OCI-LY7 (cell line): ENCODE measurements at regions not wholly inside any gene's neighbourhood (a gene's known extent, or its start where the extent isn't known, plus 50 kb on each side); places are given as distances from the start of the nearest gene placed in this dataset.
"Not testable (repeated sequence)": the region's sequence is repeated elsewhere in the genome, so short reads cannot be mapped to it uniquely, and the experiment has no call there.

Experiments used
- BruUV-seq: library from RNA; stranded (reverse); fragments of 400-500 nt; replicated peaks from 2 replicates; lab custom pipeline; 2021; lab: Mats Ljungman, UMichigan
- CTCF ChIA-PET: fragments of 300-600 bp; sonication (Branson Sonifier 250); formaldehyde crosslinking; loops from one replicate; lab custom pipeline; 2022; ENCODE audit warnings: antibody characterized with exemption; ENCODE audit not compliant: unreplicated experiment; lab: Charles Lee
- POLR2A ChIA-PET: fragments of 300-600 bp; sonication (Branson Sonifier 250); formaldehyde crosslinking; loops from one replicate; lab custom pipeline; 2022; ENCODE audit warnings: antibody characterized with exemption; lab: Charles Lee
- DNase-seq: peaks from one replicate; pipeline ENCODE4 v3.0.0-alpha.2; 2015; ENCODE audit warnings: low spot score
- H2AFZ ChIP-seq: fragments of 200-600 bp; sonication (generic), shearing (Covaris generic); 2 replicates; pipeline ENCODE4 v1.6.1; 2014; ENCODE audit warnings: mild to moderate bottlenecking, antibody characterized with exemption, low read length, moderate library complexity
- H3K27ac ChIP-seq: fragments of 200-600 bp; sonication (generic); 2 replicates; pipeline ENCODE4 v1.5.1; 2014; ENCODE audit warnings: mixed run types, low read depth, mild to moderate bottlenecking, moderate library complexity, low read length, inconsistent platforms; ENCODE audit not compliant: poor library complexity, severe bottlenecking
- H3K36me3 ChIP-seq: fragments of 200-600 bp; sonication (generic); 2 replicates; pipeline ENCODE4 v1.6.1; 2014; ENCODE audit warnings: mild to moderate bottlenecking, antibody characterized with exemption, low read length, moderate library complexity, mixed read lengths; ENCODE audit not compliant: insufficient read depth
- H3K4me1 ChIP-seq: fragments of 200-600 bp; sonication (generic); 2 replicates; pipeline ENCODE4 v1.5.1; 2014; ENCODE audit warnings: mild to moderate bottlenecking, low read length; ENCODE audit not compliant: insufficient read depth, poor library complexity, severe bottlenecking
- H3K4me2 ChIP-seq: fragments of 200-600 bp; sonication (generic); 2 replicates; pipeline ENCODE4 v1.6.1; 2014; ENCODE audit warnings: mild to moderate bottlenecking, low read length
- H3K4me3 ChIP-seq: fragments of 200-600 bp; sonication (generic); 2 replicates; pipeline ENCODE4 v1.5.1; 2014; ENCODE audit warnings: mild to moderate bottlenecking, low read depth, low read length; ENCODE audit not compliant: poor library complexity, severe bottlenecking
- H3K79me2 ChIP-seq: fragments of 200-600 bp; sonication (generic); 2 replicates; pipeline ENCODE4 v1.6.1; 2016; ENCODE audit warnings: low read depth, mild to moderate bottlenecking, low read length, moderate library complexity, mixed read lengths; ENCODE audit not compliant: insufficient read depth
- H3K9me2 ChIP-seq: fragments of 200-600 bp; sonication (generic); 2 replicates; pipeline ENCODE4 v1.6.1; 2016; ENCODE audit warnings: mild to moderate bottlenecking, low read length, mixed read lengths; ENCODE audit not compliant: insufficient read depth
- H3K9me3 ChIP-seq: fragments of 200-600 bp; sonication (generic); 2 replicates; pipeline ENCODE4 v1.6.1; 2014; ENCODE audit warnings: mild to moderate bottlenecking, mixed run types, low read length, mixed read lengths
- H4K20me1 ChIP-seq: fragments of 200-600 bp; sonication (generic); 2 replicates; pipeline ENCODE4 v1.6.1; 2014; ENCODE audit warnings: mild to moderate bottlenecking, antibody characterized with exemption, low read length, moderate library complexity, mixed read lengths; ENCODE audit not compliant: insufficient read depth
- CTCF ChIP-seq: fragments of 200-600 bp; sonication (generic); conservative IDR thresholded peaks from 2 replicates; pipeline ENCODE4 v1.5.1; 2014; ENCODE audit warnings: mild to moderate bottlenecking, antibody characterized with exemption, low read length, moderate library complexity, mixed read lengths
- EZH2phosphoT487 ChIP-seq: fragments of 200-600 bp; sonication (generic); IDR thresholded peaks from 2 replicates; pipeline ENCODE4 v1.6.1; 2018; ENCODE audit warnings: low read depth, borderline replicate concordance, mild to moderate bottlenecking, mixed run types, antibody characterized with exemption, low read length, moderate library complexity, mixed read lengths
- intact Hi-C: fragments of 100-400 bp; cut with micrococcal nuclease; formaldehyde crosslinking; loops from one replicate; pipeline ENCODE4 v1.10.0; 2022; ENCODE audit not compliant: unreplicated experiment

GRCh38 chr6:27700337-27700736, 211.9 kb downstream of the OR2B2 start:
- CTCF ChIA-PET = no interaction called here
- Histone ChIP-seq H3K9me2 (no peaks in the 10 kb centered on the region), H2AFZ (no peak overlapping the region), H3K4me2 (no peak overlapping the region), H3K27ac (no peak overlapping the region), H3K79me2 (no peaks in the 10 kb centered on the region), H3K9me3 (no peaks in the 10 kb centered on the region), H3K4me1 (peaks cover under 1% of the 10 kb centered on the region), H4K20me1 (no peaks in the 10 kb centered on the region), H3K36me3 (peaks cover 18% of the 10 kb centered on the region), H3K4me3 (no peak overlapping the region)
- DNase-seq = no peak
- no TSS peak for BruUV-seq
- no peak for TF ChIP-seq CTCF
- TF ChIP-seq EZH2phosphoT487 = no peak
- POLR2A ChIA-PET = interaction anchor here (0.6 kb wide), 1 partner anchor 1098 kb away, joined by 5 read pairs; no protein-coding TSS in a partner anchor
- intact Hi-C loops = no loop called here

GRCh38 chr6:27694547-27694874, 217.7 kb downstream of the OR2B2 start:
- H3K79me2 ChIP-seq = no peaks in the 10 kb centered on the region
- H3K27ac ChIP-seq = no peak overlapping the region
- peak overlapping the region; percentile 82 for H3K4me2 ChIP-seq
- POLR2A ChIA-PET = interaction anchor here (1.0 to 1.1 kb wide), 2 partner anchors 10 to 60 kb away, joined by 3 read pairs; no protein-coding TSS in a partner anchor
- no peaks in the 10 kb centered on the region for H4K20me1 ChIP-seq
- H3K9me3 ChIP-seq = no peaks in the 10 kb centered on the region
- peaks cover 6% of the 10 kb centered on the region for H3K4me1 ChIP-seq
- no peak for DNase-seq
- H3K4me3 ChIP-seq = peak overlapping the region; percentile 83
- intact Hi-C loops = loop anchor here (1.0 to 5.0 kb wide), 3 partner anchors 58 to 209 kb away; no protein-coding TSS in a partner anchor
- TF ChIP-seq EZH2phosphoT487 (no peak), CTCF (no peak; the same call in 1 of the 2 replicates)
- H2AFZ ChIP-seq = peak overlapping the region; percentile 100
- BruUV-seq = no TSS peak
- CTCF ChIA-PET = interaction anchor here (0.6 kb wide), 1 partner anchor 1094 kb away, joined by 3 read pairs; no protein-coding TSS in a partner anchor
- no peaks in the 10 kb centered on the region for H3K9me2 ChIP-seq
- no peaks in the 10 kb centered on the region for H3K36me3 ChIP-seq

- peak overlapping the region; percentile 82 for H3K4me2 ChIP-seq
- no peaks in the 10 kb centered on the region for H3K9me2 ChIP-seq
- CTCF ChIA-PET = no interaction called here
- peaks cover 6% of the 10 kb centered on the region for H3K4me1 ChIP-seq
- peak overlapping the region; percentile 83 for H3K4me3 ChIP-seq
- no peaks in the 10 kb centered on the region for H3K9me3 ChIP-seq
- TF ChIP-seq CTCF (peak; percentile 55), EZH2phosphoT487 (no peak)
- H3K27ac ChIP-seq = peak overlapping the region; percentile 44
- H3K79me2 ChIP-seq = no peaks in the 10 kb centered on the region
- intact Hi-C loops = loop anchor here (1.0 to 5.0 kb wide), 3 partner anchors 59 to 209 kb away; no protein-coding TSS in a partner anchor
- no peaks in the 10 kb centered on the region for H3K36me3 ChIP-seq
- H4K20me1 ChIP-seq = no peaks in the 10 kb centered on the region
- POLR2A ChIA-PET = interaction anchor here (0.6 to 1.1 kb wide), 3 partner anchors 10 to 1974 kb away, joined by 3 read pairs; no protein-coding TSS in a partner anchor
- DNase-seq = peak; percentile 54
- H2AFZ ChIP-seq = peak overlapping the region; percentile 100
- TSS peak; percentile 82 for BruUV-seq
Observed at GRCh38 chr6:27693766-27694546, 218.2 kb downstream of the OR2B2 start.

GRCh38 chr6:27692133-27692532, 219.2 kb upstream of the ZNF184 start:
- H3K9me2 ChIP-seq, H3K4me3 ChIP-seq, H4K20me1 ChIP-seq, H3K79me2 ChIP-seq, H2AFZ ChIP-seq, H3K36me3 ChIP-seq, BruUV-seq, H3K4me2 ChIP-seq, CTCF ChIA-PET, H3K27ac ChIP-seq, H3K4me1 ChIP-seq, DNase-seq, H3K9me3 ChIP-seq: not testable (repeated sequence)
- POLR2A ChIA-PET = interaction anchor here (0.7 to 1.1 kb wide), 3 partner anchors 60 to 1036 kb away, joined by 3 read pairs; no protein-coding TSS in a partner anchor
- intact Hi-C loops = loop anchor here (5.0 kb wide), 1 partner anchor 190 kb away; no protein-coding TSS in a partner anchor
